Mesenchymal stem cell (in vitro differentiated cells and primary cell): ENCODE measurements at regions not wholly inside any gene's neighbourhood (a gene's known extent, or its start where the extent isn't known, plus 50 kb on each side); places are given as distances from the start of the nearest gene placed in this dataset.
A peak's percentile ranks its signal among the peaks of the same experiment; 100 is the strongest.

ENCODE experiments used
- DNase-seq: peaks from one replicate; pipeline ENCODE4 v3.0.0-alpha.2; 2013
- H2AFZ ChIP-seq: one replicate; pipeline ENCODE4 v1.6.1; 2013; ENCODE audit warnings: low read depth, mild to moderate bottlenecking, control low read depth, inconsistent platforms, low read length, moderate library complexity
- H2AK5ac ChIP-seq: 2 replicates; pipeline ENCODE4 v1.6.1; 2013; ENCODE audit warnings: low read length, moderate library complexity, mild to moderate bottlenecking, inconsistent platforms; ENCODE audit not compliant: severe bottlenecking
- H2BK120ac ChIP-seq: one replicate; pipeline ENCODE4 v1.6.1; 2013; ENCODE audit warnings: low read depth, mild to moderate bottlenecking, inconsistent platforms, low read length, moderate library complexity
- H2BK12ac ChIP-seq, 2 experiments: one replicate each; pipeline ENCODE4 v1.6.1; 2013; ENCODE audit warnings: inconsistent platforms in 2 of 2, low read length in 2 of 2, mild to moderate bottlenecking in 2 of 2, moderate library complexity in 2 of 2, control low read depth in 1 of 2
- H2BK15ac ChIP-seq: one replicate; pipeline ENCODE4 v1.6.1; 2013; ENCODE audit warnings: mild to moderate bottlenecking, low read depth, inconsistent platforms; ENCODE audit not compliant: poor library complexity, severe bottlenecking
- H2BK5ac ChIP-seq: 2 replicates; pipeline ENCODE4 v1.6.1; 2013; ENCODE audit warnings: low read depth, mild to moderate bottlenecking, low read length, control low read depth, inconsistent platforms; ENCODE audit not compliant: poor library complexity, severe bottlenecking
- H3K14ac ChIP-seq, 2 experiments: one replicate each; pipeline ENCODE4 v1.6.1; 2013; ENCODE audit warnings: inconsistent platforms in 2 of 2, low read length in 2 of 2, control low read depth in 1 of 2, mild to moderate bottlenecking in 1 of 2, moderate library complexity in 1 of 2
- H3K18ac ChIP-seq, 2 experiments: one replicate each; pipeline ENCODE4 v1.6.1; 2013; ENCODE audit warnings: inconsistent platforms in 2 of 2, low read length in 2 of 2, control low read depth in 1 of 2, low read depth in 1 of 2, mild to moderate bottlenecking in 1 of 2
- H3K23ac ChIP-seq, 2 experiments: one replicate each; pipeline ENCODE4 v1.6.1; 2013; ENCODE audit warnings: inconsistent platforms in 2 of 2, low read length in 2 of 2, mild to moderate bottlenecking in 2 of 2, moderate library complexity in 2 of 2, control low read depth in 1 of 2
- H3K27ac ChIP-seq: 2 replicates; pipeline ENCODE4 v1.5.1; 2013; ENCODE audit warnings: mild to moderate bottlenecking, moderate library complexity, low read length, control low read depth, inconsistent platforms; ENCODE audit not compliant: poor library complexity, severe bottlenecking
- H3K27me3 ChIP-seq, 2 experiments: 2 replicates each; pipeline versions ENCODE4 v1.6.1 to v1.7.0; 2013; ENCODE audit warnings: low read length in 2 of 2, mild to moderate bottlenecking in 2 of 2, moderate library complexity in 2 of 2, control low read depth in 1 of 2, inconsistent platforms in 1 of 2; ENCODE audit not compliant: control insufficient read depth in 1 of 2, insufficient read depth in 1 of 2
- H3K36me3 ChIP-seq, 2 experiments: 2 replicates each; pipeline versions ENCODE4 v1.6.1 to v1.7.0; 2013; ENCODE audit warnings: low read length in 2 of 2, control low read depth in 1 of 2, inconsistent platforms in 1 of 2, low read depth in 1 of 2, mild to moderate bottlenecking in 1 of 2; ENCODE audit not compliant: insufficient read depth in 2 of 2, control insufficient read depth in 1 of 2
- H3K4ac ChIP-seq, 2 experiments: one replicate each; pipeline ENCODE4 v1.6.1; 2013; ENCODE audit warnings: inconsistent platforms in 2 of 2, low read length in 2 of 2, mild to moderate bottlenecking in 2 of 2, moderate library complexity in 2 of 2, control low read depth in 1 of 2, low read depth in 1 of 2
- H3K4me1 ChIP-seq: 2 replicates; pipeline ENCODE4 v1.6.1; 2013; ENCODE audit warnings: low read depth, low read length, control low read depth; ENCODE audit not compliant: control insufficient read depth, insufficient read depth
- H3K4me2 ChIP-seq: 2 replicates; pipeline ENCODE4 v1.6.1; 2013; ENCODE audit warnings: low read length, mild to moderate bottlenecking, inconsistent platforms; ENCODE audit not compliant: poor library complexity, severe bottlenecking
- H3K4me3 ChIP-seq, 2 experiments: 2 replicates each; pipeline versions ENCODE4 v1.5.1 to v1.7.0; 2013; ENCODE audit warnings: low read length in 2 of 2, mild to moderate bottlenecking in 2 of 2, control low read depth in 1 of 2, low read depth in 1 of 2; ENCODE audit not compliant: insufficient read depth in 1 of 2
- H3K79me1 ChIP-seq: replicated peaks from 2 replicates; pipeline ENCODE4 v1.6.1; 2013; ENCODE audit warnings: mild to moderate bottlenecking, control low read depth, low read length, inconsistent platforms; ENCODE audit not compliant: poor library complexity, severe bottlenecking
- H3K9ac ChIP-seq: 2 replicates; pipeline ENCODE4 v1.7.0; 2013; ENCODE audit warnings: mild to moderate bottlenecking, low read length, moderate library complexity
- H3K9me3 ChIP-seq: 2 replicates; pipeline ENCODE4 v1.7.0; 2013; ENCODE audit warnings: mild to moderate bottlenecking, low read length; ENCODE audit not compliant: control insufficient read depth
- H4K8ac ChIP-seq: one replicate; pipeline ENCODE4 v1.6.1; 2013; ENCODE audit warnings: inconsistent platforms, mild to moderate bottlenecking, low read length, moderate library complexity
- H4K91ac ChIP-seq: one replicate; pipeline ENCODE4 v1.6.1; 2013; ENCODE audit warnings: mild to moderate bottlenecking, low read length, inconsistent platforms
- WGBS: methylation state at CpG from one replicate; pipeline ENCODE4 v1.1.7; 2013; ENCODE audit warnings: mixed read lengths; 5-methylcytosine and 5-hydroxymethylcytosine counted together

DNA sequence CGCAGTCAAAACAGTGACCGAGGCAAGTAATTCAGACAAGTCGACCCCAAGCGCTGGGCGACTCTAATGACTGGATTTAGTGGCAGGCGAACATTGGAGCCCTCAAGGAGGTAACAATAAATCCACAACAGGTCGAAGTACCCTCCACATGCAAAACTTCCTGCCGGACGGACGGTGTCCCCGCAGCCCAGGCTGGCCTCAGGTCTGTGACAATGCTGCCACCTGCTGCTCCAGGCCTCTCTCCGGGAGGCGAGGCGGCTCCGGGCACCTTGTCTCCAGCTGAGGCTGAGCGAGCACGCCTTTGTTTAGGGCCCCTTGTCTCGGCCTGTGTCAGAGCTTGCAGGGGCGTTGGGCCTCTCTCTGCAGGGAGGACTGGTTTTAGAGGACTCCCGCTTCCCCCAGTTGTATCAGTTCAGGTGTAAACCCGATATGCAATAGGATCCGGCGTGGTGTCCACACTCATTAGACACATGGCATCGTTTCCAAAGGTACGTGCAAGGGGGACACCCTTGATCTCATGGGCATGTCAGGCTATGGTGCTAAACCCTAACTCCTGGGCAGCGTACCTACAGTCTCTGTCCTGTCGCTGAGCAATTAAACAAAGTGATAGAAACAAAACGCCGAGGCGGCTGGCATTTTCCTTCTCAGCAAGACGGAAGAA, 628.0 kb upstream of the ADAMTS16 start:
- Histone ChIP-seq H4K8ac (no peak overlapping the region), H3K9ac (peak overlapping the region; percentile 19), H3K18ac (no peak overlapping the region), H3K14ac (no peak overlapping the region), H3K4me2 (no peak overlapping the region), H3K9me3 (no peaks in the 10 kb centered on the region), H3K4me3 (peak overlapping the region in 1 of 2 experiments; percentile 53), H3K4ac (no peak overlapping the region), H2BK120ac (no peak overlapping the region), H3K27ac (no peak overlapping the region), H2AK5ac (no peak overlapping the region), H4K91ac (no peak overlapping the region), H3K4me1 (no peaks in the 10 kb centered on the region), H3K36me3 (no peaks in the 10 kb centered on the region), H2BK15ac (no peak overlapping the region), H2BK5ac (no peak overlapping the region), H3K79me1 (no peaks in the 10 kb centered on the region), H3K27me3 (peaks cover 0 to 20% of the 10 kb centered on the region in 2 experiments), H2AFZ (no peak overlapping the region), H3K23ac (no peak overlapping the region), H2BK12ac (no peak overlapping the region)
- no peak for DNase-seq
- 54% methylated on average over 31 of the region's 31 CpGs for WGBS

DNA sequence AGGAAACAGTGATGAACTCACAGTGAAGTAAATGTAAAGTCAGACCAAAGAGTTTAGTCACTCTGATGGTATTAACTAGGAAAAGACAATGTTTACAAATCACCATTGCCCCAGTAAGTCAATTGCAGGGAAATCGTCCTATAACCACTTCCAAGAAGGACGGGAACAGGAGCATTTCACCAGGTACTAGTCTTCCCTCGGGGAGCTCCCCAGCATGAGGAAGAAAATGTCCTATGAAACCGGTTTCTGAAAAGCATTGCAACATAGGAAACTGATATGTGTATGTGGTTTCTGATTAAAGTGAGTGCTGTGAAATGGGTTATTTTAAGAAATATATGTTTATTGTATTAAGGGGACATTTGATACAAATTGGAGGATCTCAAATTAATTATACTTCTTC, 626.7 kb upstream of the ADAMTS16 start:
- 71% methylated on average over 4 of the region's 4 CpGs for WGBS
- Histone ChIP-seq H3K4me2 (no peak overlapping the region), H3K4ac (no peak overlapping the region), H2AFZ (no peak overlapping the region), H4K91ac (no peak overlapping the region), H3K14ac (no peak overlapping the region), H2BK5ac (no peak overlapping the region), H3K23ac (no peak overlapping the region), H3K9ac (no peak overlapping the region), H3K18ac (no peak overlapping the region), H3K4me1 (no peaks in the 10 kb centered on the region), H2BK12ac (no peak overlapping the region), H3K27ac (no peak overlapping the region), H3K27me3 (peaks cover 0 to 20% of the 10 kb centered on the region in 2 experiments), H3K4me3 (no peak overlapping the region), H3K79me1 (no peaks in the 10 kb centered on the region), H2BK15ac (no peak overlapping the region), H2BK120ac (no peak overlapping the region), H2AK5ac (no peak overlapping the region), H4K8ac (no peak overlapping the region), H3K36me3 (no peaks in the 10 kb centered on the region), H3K9me3 (no peaks in the 10 kb centered on the region)
- no peak for DNase-seq

DNA sequence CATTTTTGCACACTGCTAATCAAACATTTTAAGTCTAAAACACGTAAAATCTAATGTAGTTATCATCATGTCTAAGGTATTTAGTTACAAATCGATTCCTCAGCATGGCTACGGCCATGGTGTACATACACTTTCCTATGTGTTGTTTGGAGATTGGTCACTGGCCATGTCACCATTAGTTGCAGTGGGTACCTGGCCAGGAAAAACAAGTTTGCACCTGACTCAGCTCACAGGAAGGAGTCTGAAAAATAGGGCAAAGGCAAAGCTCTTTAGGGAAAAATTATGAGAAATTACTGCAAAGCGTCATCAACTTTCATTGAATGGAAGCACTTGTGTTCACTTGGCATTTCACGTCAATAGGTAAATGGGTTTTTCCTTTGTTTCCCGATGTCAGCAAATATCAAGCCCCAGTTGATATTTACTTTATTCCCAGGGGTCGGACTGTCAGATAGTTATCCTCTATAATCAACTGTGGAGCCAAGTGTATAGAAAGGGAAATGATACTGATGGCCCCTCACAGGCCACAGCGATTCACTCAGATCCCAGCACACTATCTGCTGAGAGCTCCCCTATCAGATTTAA, 626.0 kb upstream of the ADAMTS16 start:
- no peaks in the 10 kb centered on the region for H3K79me1 ChIP-seq
- H3K4me2 ChIP-seq: no peak overlapping the region
- H3K23ac ChIP-seq: no peak overlapping the region
- no peaks in the 10 kb centered on the region for H3K9me3 ChIP-seq
- H3K4me3 ChIP-seq: no peak overlapping the region
- no peak overlapping the region for H4K8ac ChIP-seq
- no peak for DNase-seq
- WGBS: 88% methylated on average over 6 of the region's 8 CpGs
- no peak overlapping the region for H2BK12ac ChIP-seq
- no peak overlapping the region for H3K4ac ChIP-seq
- no peak overlapping the region for H3K14ac ChIP-seq
- H2BK120ac ChIP-seq: no peak overlapping the region
- no peak overlapping the region for H2AFZ ChIP-seq
- no peaks in the 10 kb centered on the region for H3K4me1 ChIP-seq
- peaks cover 0 to 20% of the 10 kb centered on the region in 2 experiments for H3K27me3 ChIP-seq
- H2BK15ac ChIP-seq: no peak overlapping the region
- H4K91ac ChIP-seq: no peak overlapping the region
- H3K36me3 ChIP-seq: no peaks in the 10 kb centered on the region
- H3K27ac ChIP-seq: no peak overlapping the region
- H3K9ac ChIP-seq: no peak overlapping the region
- no peak overlapping the region for H2AK5ac ChIP-seq
- no peak overlapping the region for H3K18ac ChIP-seq
- H2BK5ac ChIP-seq: no peak overlapping the region

DNA sequence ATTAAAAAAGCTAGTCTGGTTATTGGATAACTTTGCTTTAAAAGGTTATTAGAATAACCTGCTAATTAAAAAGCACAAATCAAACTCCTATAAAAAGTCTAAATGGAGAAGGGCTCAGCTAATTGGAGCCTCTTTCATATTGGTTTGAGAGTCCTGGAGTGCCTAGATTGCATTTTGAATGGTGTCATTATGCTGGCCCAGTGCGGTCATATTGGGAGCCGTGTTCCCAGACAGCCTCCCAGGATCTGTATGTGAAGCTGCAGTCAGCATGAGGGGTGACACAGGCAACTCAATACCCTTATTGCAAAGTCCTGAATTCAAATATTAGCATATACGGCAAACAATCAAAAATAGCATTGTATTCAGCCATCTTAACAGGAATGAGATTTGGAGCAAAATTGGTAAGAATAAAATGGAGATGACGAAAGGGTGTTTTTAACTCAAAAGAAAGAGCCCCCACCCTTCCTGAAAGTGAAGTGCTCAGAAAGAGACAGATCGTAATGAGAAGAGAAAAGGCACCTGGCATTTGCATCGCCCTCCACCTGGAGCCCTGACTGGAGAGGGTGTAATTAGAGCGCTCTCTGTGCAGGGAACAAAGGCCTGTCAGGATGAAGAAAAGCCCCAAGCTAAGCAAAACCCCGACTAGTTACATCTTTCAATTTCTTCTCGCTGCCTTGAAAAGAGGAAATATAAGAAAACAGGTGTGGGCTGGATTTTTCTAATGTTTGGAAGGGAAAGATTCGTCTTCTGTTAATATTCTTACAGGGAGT, 621.0 kb upstream of the ADAMTS16 start:
- 72% methylated on average over 8 of the region's 10 CpGs for WGBS
- Histone ChIP-seq H4K91ac (no peak overlapping the region), H3K27me3 (peaks cover 0 to 5% of the 10 kb centered on the region in 2 experiments), H3K27ac (no peak overlapping the region), H2AFZ (no peak overlapping the region), H3K18ac (no peak overlapping the region), H2BK12ac (no peak overlapping the region), H3K4me1 (no peaks in the 10 kb centered on the region), H3K9ac (no peak overlapping the region), H3K4me3 (no peak overlapping the region), H2BK120ac (no peak overlapping the region), H3K4ac (no peak overlapping the region), H3K14ac (no peak overlapping the region), H2BK15ac (no peak overlapping the region), H3K9me3 (no peaks in the 10 kb centered on the region), H2BK5ac (no peak overlapping the region), H3K79me1 (no peaks in the 10 kb centered on the region), H3K36me3 (no peaks in the 10 kb centered on the region), H3K4me2 (no peak overlapping the region), H4K8ac (no peak overlapping the region), H3K23ac (no peak overlapping the region), H2AK5ac (no peak overlapping the region)
- DNase-seq: no peak
